Stomach smooth muscle (tissue), 2 donors: ENCODE measurements at regions not wholly inside any gene's neighbourhood (a gene's known extent, or its start where the extent isn't known, plus 50 kb on each side); places are given as distances from the start of the nearest gene placed in this dataset.

Experiments
- H3K27ac ChIP-seq: one replicate; pipeline ENCODE4 v1.7.0; 2013; ENCODE audit warnings: mild to moderate bottlenecking, low read length, inconsistent platforms
- H3K27me3 ChIP-seq, 2 donors: one replicate each; pipeline ENCODE4 v1.7.0; 2013; ENCODE audit warnings: low read length in 2 of 2; ENCODE audit not compliant: insufficient read depth in 2 of 2, control insufficient read depth in 1 of 2
- H3K36me3 ChIP-seq, 2 donors: one replicate each; pipeline ENCODE4 v1.7.0; 2013; ENCODE audit warnings: low read length in 2 of 2; ENCODE audit not compliant: control insufficient read depth in 2 of 2, insufficient read depth in 2 of 2
- H3K4me1 ChIP-seq: one replicate; pipeline ENCODE4 v1.7.0; 2013; ENCODE audit warnings: low read length; ENCODE audit not compliant: control insufficient read depth, insufficient read depth
- H3K4me3 ChIP-seq, 2 donors: one replicate each; pipeline ENCODE4 v1.7.0; 2013; ENCODE audit warnings: low read length in 2 of 2
- H3K9ac ChIP-seq, 2 donors: one replicate each; pipeline ENCODE4 v1.7.0; 2013; ENCODE audit warnings: low read length in 2 of 2, mild to moderate bottlenecking in 1 of 2
- H3K9me3 ChIP-seq, 2 donors: one replicate each; pipeline ENCODE4 v1.7.0; 2013; ENCODE audit warnings: low read length in 2 of 2; ENCODE audit not compliant: control insufficient read depth in 2 of 2
- donor health status: healthy.
- donor health status: Pancreatic carcinoma.

DNA sequence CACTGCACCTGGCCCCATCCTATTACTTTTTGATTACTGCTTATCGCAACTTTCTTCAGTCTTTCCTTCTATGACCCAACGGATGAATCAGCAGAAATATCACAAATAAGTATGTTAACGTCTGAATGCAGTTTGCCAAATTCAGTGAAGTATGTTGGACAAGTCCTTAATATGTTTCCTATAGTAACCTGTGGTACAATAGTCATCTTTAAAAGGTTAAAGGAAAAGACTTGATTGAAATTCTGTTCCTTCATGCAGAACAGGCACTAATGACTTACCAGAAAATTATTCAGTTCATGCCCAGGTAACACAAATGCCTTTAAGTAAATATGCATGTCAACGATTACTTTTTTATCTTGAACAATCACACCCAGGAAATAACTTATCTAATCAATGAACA is 242.6 kb downstream of the KCTD12 start:
- Histone ChIP-seq H3K27me3 (no peaks in the 10 kb centered on the region), H3K27ac (no peak overlapping the region), H3K4me1 (no peaks in the 10 kb centered on the region), H3K9ac (no peak overlapping the region), H3K36me3 (no peaks in the 10 kb centered on the region), H3K4me3 (no peak overlapping the region), H3K9me3 (no peaks in the 10 kb centered on the region)

DNA sequence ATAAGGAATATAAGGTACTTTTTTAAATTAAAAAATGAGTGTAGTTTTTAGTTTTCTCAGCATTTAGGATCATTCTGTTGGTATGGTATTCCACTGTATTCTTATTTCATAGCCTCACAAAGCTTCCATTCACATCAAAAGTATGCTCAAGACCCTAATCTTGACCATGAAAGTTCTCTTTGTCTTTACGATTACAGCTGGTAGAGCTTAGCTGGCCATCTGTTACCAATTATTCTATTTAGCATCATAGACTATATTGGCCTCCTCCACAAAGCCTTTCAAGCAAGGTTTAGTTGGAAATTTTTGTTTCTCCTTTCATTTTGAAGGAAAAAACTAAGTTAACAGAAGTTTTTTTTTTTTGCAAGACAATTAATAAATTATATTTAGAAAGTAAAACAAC is 245.1 kb downstream of the KCTD12 start:
- Histone ChIP-seq H3K27ac (no peak overlapping the region), H3K9ac (no peak overlapping the region), H3K4me3 (no peak overlapping the region), H3K9me3 (no peaks in the 10 kb centered on the region), H3K27me3 (no peaks in the 10 kb centered on the region), H3K36me3 (no peaks in the 10 kb centered on the region), H3K4me1 (no peaks in the 10 kb centered on the region)

GRCh38 chr13:76638882-76639281 is 247.3 kb downstream of the KCTD12 start:
- peak overlapping the region; percentile 12 for H3K27ac ChIP-seq
- no peak overlapping the region for H3K4me3 ChIP-seq

DNA sequence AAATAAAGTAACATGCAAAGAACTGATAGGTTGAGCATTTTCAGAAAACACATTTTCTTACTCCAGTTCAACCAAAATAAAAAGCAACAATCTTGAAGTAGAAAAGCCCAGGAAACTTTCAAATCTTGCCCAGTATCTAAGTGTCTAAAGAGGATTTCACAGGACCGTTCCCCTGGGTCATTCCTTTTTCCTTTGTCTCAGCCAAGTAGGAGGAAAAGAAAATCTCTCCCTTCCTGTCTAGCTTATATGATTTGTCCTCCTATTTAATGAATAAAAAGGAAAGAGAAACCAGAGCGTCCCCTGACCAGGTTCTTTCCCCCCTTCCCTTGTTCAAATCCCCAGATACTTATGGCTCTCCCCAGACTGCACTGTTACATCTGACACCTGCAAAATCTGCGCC is 248.0 kb downstream of the KCTD12 start:
- H3K9ac ChIP-seq: no peak overlapping the region
- H3K36me3 ChIP-seq: no peaks in the 10 kb centered on the region
- H3K27ac ChIP-seq: peak overlapping the region; percentile 12
- H3K4me1 ChIP-seq: no peaks in the 10 kb centered on the region
- no peaks in the 10 kb centered on the region for H3K27me3 ChIP-seq
- H3K4me3 ChIP-seq: no peak overlapping the region
- H3K9me3 ChIP-seq: no peaks in the 10 kb centered on the region

More at GRCh38 chr13:76638882-76639281, 247.3 kb downstream of the KCTD12 start:
- no peak overlapping the region for H3K9ac ChIP-seq
- no peaks in the 10 kb centered on the region for H3K4me1 ChIP-seq
- no peaks in the 10 kb centered on the region for H3K9me3 ChIP-seq
- H3K36me3 ChIP-seq: no peaks in the 10 kb centered on the region
- no peaks in the 10 kb centered on the region for H3K27me3 ChIP-seq

GRCh38 chr13:76637641-76638141 is 248.5 kb downstream of the KCTD12 start:
- no peaks in the 10 kb centered on the region for H3K4me1 ChIP-seq
- no peak overlapping the region for H3K9ac ChIP-seq
- no peaks in the 10 kb centered on the region for H3K27me3 ChIP-seq
- H3K4me3 ChIP-seq: no peak overlapping the region
- H3K9me3 ChIP-seq: no peaks in the 10 kb centered on the region
- no peak overlapping the region for H3K27ac ChIP-seq
- H3K36me3 ChIP-seq: no peaks in the 10 kb centered on the region

DNA sequence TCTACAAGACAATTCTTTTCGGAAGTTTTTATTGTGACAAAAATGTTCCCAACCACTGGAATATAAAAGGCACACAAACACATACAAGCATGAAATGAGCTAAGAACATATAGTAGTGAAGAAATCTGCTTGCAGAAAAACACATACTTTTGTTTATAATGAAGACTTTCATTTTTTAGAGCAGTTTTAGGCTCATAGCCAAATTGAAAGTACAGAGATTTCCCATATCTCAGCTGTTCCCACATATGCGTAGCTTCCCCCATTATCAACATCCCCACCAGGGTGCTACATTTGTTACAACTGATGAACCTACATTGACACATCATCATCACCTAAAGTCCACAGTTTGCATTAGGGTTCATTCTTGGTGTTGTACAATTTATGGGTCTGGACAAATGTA is 249.4 kb downstream of the KCTD12 start:
- no peaks in the 10 kb centered on the region for H3K9me3 ChIP-seq

DNA sequence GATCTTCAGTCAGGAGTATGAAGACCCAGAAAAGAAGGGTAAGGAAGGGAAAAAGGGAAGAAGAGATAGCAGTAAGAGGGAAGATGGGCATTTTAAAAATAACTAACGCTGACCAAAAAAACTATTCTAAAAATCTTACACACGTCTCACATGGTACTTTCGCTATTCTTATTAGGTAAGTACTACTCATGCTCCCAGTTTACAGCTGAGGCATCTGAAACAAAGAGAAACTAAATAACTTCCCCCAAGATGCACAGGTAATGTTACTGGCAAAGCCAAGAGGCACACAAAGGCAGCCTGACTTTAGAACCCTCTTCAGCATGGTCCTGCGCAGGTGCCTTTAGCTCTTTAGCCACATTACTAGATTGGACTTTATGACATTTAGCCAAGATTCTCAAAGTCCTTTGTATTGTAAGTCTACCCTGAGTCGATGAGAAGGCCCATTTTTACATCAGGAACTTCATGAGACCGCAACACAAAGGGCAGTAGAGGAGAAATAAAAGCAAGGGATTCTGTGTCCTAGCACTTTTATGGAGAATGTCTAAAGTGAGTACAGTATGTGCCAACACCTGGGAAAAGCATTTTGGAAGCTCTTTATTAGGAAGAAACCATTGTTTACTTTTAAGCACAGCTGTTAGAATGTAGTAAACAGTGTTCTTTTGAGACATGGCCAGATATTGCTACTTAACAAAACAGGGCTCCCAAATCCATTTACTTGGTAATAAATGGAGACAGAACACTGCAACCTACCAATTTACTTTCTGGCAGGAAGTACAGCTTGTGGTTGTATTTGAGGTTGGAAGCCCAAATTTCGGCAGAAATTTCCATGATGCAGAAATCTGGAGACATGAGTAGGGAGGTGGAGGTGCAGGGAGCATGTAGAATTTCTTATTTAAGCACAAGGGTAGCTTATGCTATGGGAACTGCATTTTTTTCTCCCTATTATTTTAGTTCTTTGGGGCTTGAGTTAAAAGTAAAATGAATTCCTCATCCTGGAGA is 250.7 kb downstream of the KCTD12 start:
- H3K9ac ChIP-seq: no peak overlapping the region
- H3K4me3 ChIP-seq: no peak overlapping the region
- no peak overlapping the region for H3K27ac ChIP-seq
- H3K4me1 ChIP-seq: no peaks in the 10 kb centered on the region
- H3K9me3 ChIP-seq: no peaks in the 10 kb centered on the region
- no peaks in the 10 kb centered on the region for H3K36me3 ChIP-seq
- no peaks in the 10 kb centered on the region for H3K27me3 ChIP-seq

More for the DNA sequence above, 249.4 kb downstream of the KCTD12 start:
- Histone ChIP-seq H3K4me1 (no peaks in the 10 kb centered on the region), H3K27ac (no peak overlapping the region), H3K36me3 (no peaks in the 10 kb centered on the region), H3K9ac (no peak overlapping the region), H3K27me3 (no peaks in the 10 kb centered on the region), H3K4me3 (no peak overlapping the region)

DNA sequence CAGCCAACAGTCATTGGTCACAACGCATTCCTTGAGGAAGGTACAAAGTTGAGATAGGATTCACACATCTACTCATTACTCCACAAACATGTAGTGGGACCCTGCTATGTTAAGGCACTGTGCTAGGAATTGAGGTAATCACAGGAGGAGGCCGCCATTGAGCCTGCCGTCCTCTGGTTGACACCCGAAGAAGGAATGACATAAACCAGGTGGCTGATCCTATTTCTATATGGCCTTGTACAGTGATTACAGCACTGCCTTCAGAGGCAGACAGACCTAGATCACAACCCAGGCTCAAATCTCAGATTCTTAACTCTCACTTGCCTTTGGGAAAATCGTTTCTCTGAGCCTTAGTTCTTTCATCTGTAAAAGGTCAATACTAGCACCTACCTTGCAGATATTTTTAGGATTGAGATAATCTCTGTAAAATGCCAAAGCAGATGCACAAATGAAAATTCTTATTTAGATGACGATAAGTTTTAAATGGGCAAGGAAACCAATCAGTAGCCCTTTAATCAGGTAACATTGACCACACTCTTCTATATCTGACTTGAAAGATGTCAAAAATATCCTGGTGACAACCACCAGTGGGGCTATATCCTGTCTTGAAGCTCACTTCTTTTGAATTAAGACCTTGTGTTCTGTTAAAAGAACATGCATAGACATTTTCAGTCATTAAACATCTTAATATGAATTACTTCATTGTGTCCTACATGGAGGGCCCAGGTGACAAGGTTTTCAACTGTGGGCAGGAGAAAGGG is 251.6 kb downstream of the KCTD12 start:
- Histone ChIP-seq H3K4me1 (no peaks in the 10 kb centered on the region), H3K27me3 (no peaks in the 10 kb centered on the region), H3K9ac (no peak overlapping the region), H3K36me3 (no peaks in the 10 kb centered on the region), H3K27ac (no peak overlapping the region), H3K9me3 (no peaks in the 10 kb centered on the region), H3K4me3 (no peak overlapping the region)

GRCh38 chr13:76632401-76633044 is 253.7 kb downstream of the KCTD12 start:
- Histone ChIP-seq H3K27me3 (no peaks in the 10 kb centered on the region), H3K9me3 (no peaks in the 10 kb centered on the region), H3K27ac (no peak overlapping the region), H3K9ac (no peak overlapping the region), H3K4me1 (no peaks in the 10 kb centered on the region), H3K36me3 (no peaks in the 10 kb centered on the region), H3K4me3 (no peak overlapping the region)

- no peaks in the 10 kb centered on the region for H3K9me3 ChIP-seq
Measured at GRCh38 chr13:76630629-76631230, 255.5 kb downstream of the KCTD12 start.

More at GRCh38 chr13:76630629-76631230, 255.5 kb downstream of the KCTD12 start:
- Histone ChIP-seq H3K4me1 (no peaks in the 10 kb centered on the region), H3K9ac (no peak overlapping the region), H3K27ac (no peak overlapping the region), H3K4me3 (no peak overlapping the region), H3K36me3 (no peaks in the 10 kb centered on the region), H3K27me3 (no peaks in the 10 kb centered on the region)
